ENCODE measurements at regions not wholly inside any gene's neighbourhood (a gene's known extent, or its start where the extent isn't known, plus 50 kb on each side); places are given as distances from the start of the nearest gene placed in this dataset.

GRCh38 chr7:121620206-121620605 is 224.1 kb upstream of the FAM3C start:
- dilution Hi-C loops (cut with MboI; ENCODE audit: extremely low pct_ligation_motif_present, low sequenced_read_pairs): no loop called here
- no peak for FAIRE-seq

GRCh38 chr7:121618182-121618581 is 222.1 kb upstream of the FAM3C start:
- H3K9me1 ChIP-seq (ENCODE audit: control insufficient read depth, extremely low read depth, insufficient read depth, low read length): no peaks in the 10 kb centered on the region
- DNase-seq (ENCODE audit: low read depth, low spot score): no peak
- no peaks in the 10 kb centered on the region for H3K9me3 ChIP-seq (ENCODE audit: control insufficient read depth, low read depth, low read length)
- H4K20me1 ChIP-seq (ENCODE audit: control insufficient read depth, extremely low read depth, insufficient read depth, low read length): no peaks in the 10 kb centered on the region
- no peaks in the 10 kb centered on the region for H3K27me3 ChIP-seq (ENCODE audit: control insufficient read depth, extremely low read depth, insufficient read depth, low read length)
- no peaks in the 10 kb centered on the region for H3K36me3 ChIP-seq (ENCODE audit: control insufficient read depth in 2 of 2, extremely low read depth in 1 of 2, insufficient read depth in 2 of 2, low read length in 2 of 2)
- H3K9ac ChIP-seq (ENCODE audit: control insufficient read depth, extremely low read depth, insufficient read depth, low read length): no peak overlapping the region
- TF ChIP-seq EZH2 (IDR thresholded peaks at IDR 0.05; ENCODE audit: low read length) (no peak), CTCF (optimal IDR thresholded peaks at IDR 0.05 in 1 of 3, IDR thresholded peaks at IDR 0.05 in 1 of 3, conservative IDR thresholded peaks at IDR 0.05 in 1 of 3; ENCODE audit: extremely low read depth in 1 of 3, insufficient read depth in 2 of 3, low read length in 3 of 3) (no peak)
- no peak overlapping the region for H3K27ac ChIP-seq (ENCODE audit: control insufficient read depth, insufficient read depth, low read length)
- no peak overlapping the region for H2AFZ ChIP-seq (ENCODE audit: control insufficient read depth, low read length)
- H3K4me3 ChIP-seq (ENCODE audit: control insufficient read depth in 2 of 3, extremely low read depth in 1 of 3, insufficient read depth in 2 of 3, low read depth in 1 of 3, low read length in 3 of 3): no peak overlapping the region
- H3K4me1 ChIP-seq (ENCODE audit: control insufficient read depth, extremely low read depth, insufficient read depth, low read length): no peaks in the 10 kb centered on the region
- dilution Hi-C loops (cut with MboI; ENCODE audit: extremely low pct_ligation_motif_present, low sequenced_read_pairs): no loop called here
- H3K79me2 ChIP-seq (ENCODE audit: control insufficient read depth, insufficient read depth, low read length): no peaks in the 10 kb centered on the region
- H3K4me2 ChIP-seq (ENCODE audit: control insufficient read depth, extremely low read depth, insufficient read depth, low read depth, low read length): no peak overlapping the region
- FAIRE-seq: no peak

More at GRCh38 chr7:121620206-121620605, 224.1 kb upstream of the FAM3C start:
- Histone ChIP-seq H3K9ac (ENCODE audit: control insufficient read depth, extremely low read depth, insufficient read depth, low read length) (no peak overlapping the region), H3K4me3 (ENCODE audit: control insufficient read depth in 2 of 3, extremely low read depth in 1 of 3, insufficient read depth in 2 of 3, low read depth in 1 of 3, low read length in 3 of 3) (no peak overlapping the region), H3K9me3 (ENCODE audit: control insufficient read depth, low read depth, low read length) (no peaks in the 10 kb centered on the region), H3K27ac (ENCODE audit: control insufficient read depth, insufficient read depth, low read length) (no peak overlapping the region), H3K9me1 (ENCODE audit: control insufficient read depth, extremely low read depth, insufficient read depth, low read length) (no peaks in the 10 kb centered on the region), H3K4me1 (ENCODE audit: control insufficient read depth, extremely low read depth, insufficient read depth, low read length) (no peaks in the 10 kb centered on the region), H3K36me3 (ENCODE audit: control insufficient read depth in 2 of 2, extremely low read depth in 1 of 2, insufficient read depth in 2 of 2, low read length in 2 of 2) (no peaks in the 10 kb centered on the region), H3K4me2 (ENCODE audit: control insufficient read depth, extremely low read depth, insufficient read depth, low read depth, low read length) (no peak overlapping the region), H3K27me3 (ENCODE audit: control insufficient read depth, extremely low read depth, insufficient read depth, low read length) (no peaks in the 10 kb centered on the region), H4K20me1 (ENCODE audit: control insufficient read depth, extremely low read depth, insufficient read depth, low read length) (no peaks in the 10 kb centered on the region), H3K79me2 (ENCODE audit: control insufficient read depth, insufficient read depth, low read length) (no peaks in the 10 kb centered on the region), H2AFZ (ENCODE audit: control insufficient read depth, low read length) (no peak overlapping the region)
- TF ChIP-seq CTCF (optimal IDR thresholded peaks at IDR 0.05 in 1 of 3, IDR thresholded peaks at IDR 0.05 in 1 of 3, conservative IDR thresholded peaks at IDR 0.05 in 1 of 3; ENCODE audit: extremely low read depth in 1 of 3, insufficient read depth in 2 of 3, low read length in 3 of 3): no peak
- no peak for TF ChIP-seq EZH2 (IDR thresholded peaks at IDR 0.05; ENCODE audit: low read length)
- no peak for DNase-seq (ENCODE audit: low read depth, low spot score)

Measured in keratinocyte (primary cell).